ENCODE measurements at regions not wholly inside any gene's neighbourhood (a gene's known extent, or its start where the extent isn't known, plus 50 kb on each side); places are given as distances from the start of the nearest gene placed in this dataset.

- H3K4me1 ChIP-seq (ENCODE audit: low read depth): no peaks in the 10 kb centered on the region
- no peaks in the 10 kb centered on the region for H3K9me3 ChIP-seq (ENCODE audit: low read depth)
- peak in 1 of 2 donors; percentile 51 for DNase-seq (ENCODE audit: low read depth in 1 of 2, low spot score in 1 of 2)
- no peaks in the 10 kb centered on the region for H3K27me3 ChIP-seq
- H3K27ac ChIP-seq: no peak overlapping the region
- H3K36me3 ChIP-seq: no peaks in the 10 kb centered on the region
- H3K4me3 ChIP-seq: no peak overlapping the region
- no peak for TF ChIP-seq CTCF (IDR thresholded peaks at IDR 0.05; ENCODE audit: low read depth, low read length)
Measured at GRCh38 chr6:153956808-153957207, 82.2 kb upstream of the OPRM1 start.

- Histone ChIP-seq H3K4me1 (ENCODE audit: low read depth) (no peaks in the 10 kb centered on the region), H3K27ac (no peak overlapping the region), H3K36me3 (no peaks in the 10 kb centered on the region), H3K27me3 (no peaks in the 10 kb centered on the region), H3K9me3 (ENCODE audit: low read depth) (no peaks in the 10 kb centered on the region), H3K4me3 (no peak overlapping the region)
- no peak for DNase-seq (ENCODE audit: low read depth in 1 of 2, low spot score in 1 of 2)
- no peak for TF ChIP-seq CTCF (IDR thresholded peaks at IDR 0.05; ENCODE audit: low read depth, low read length)
Measured at GRCh38 chr6:153949616-153950015, 89.4 kb upstream of the OPRM1 start.

GRCh38 chr6:153947808-153948447, 91.1 kb upstream of the OPRM1 start:
- no peaks in the 10 kb centered on the region for H3K4me1 ChIP-seq (ENCODE audit: low read depth)
- peak; percentile 49 to 65 for DNase-seq (ENCODE audit: low read depth in 1 of 2, low spot score in 1 of 2)
- H3K27me3 ChIP-seq: no peaks in the 10 kb centered on the region
- peak; percentile 99 for TF ChIP-seq CTCF (IDR thresholded peaks at IDR 0.05; ENCODE audit: low read depth, low read length)
- no peak overlapping the region for H3K4me3 ChIP-seq
- no peaks in the 10 kb centered on the region for H3K36me3 ChIP-seq
- no peaks in the 10 kb centered on the region for H3K9me3 ChIP-seq (ENCODE audit: low read depth)
- no peak overlapping the region for H3K27ac ChIP-seq

GRCh38 chr6:153944201-153944600, 94.8 kb upstream of the OPRM1 start:
- Histone ChIP-seq H3K4me1 (ENCODE audit: low read depth) (no peaks in the 10 kb centered on the region), H3K9me3 (ENCODE audit: low read depth) (no peaks in the 10 kb centered on the region), H3K4me3 (no peak overlapping the region), H3K36me3 (no peaks in the 10 kb centered on the region), H3K27ac (no peak overlapping the region), H3K27me3 (no peaks in the 10 kb centered on the region)
- no peak for DNase-seq (ENCODE audit: low read depth in 1 of 2, low spot score in 1 of 2)
- TF ChIP-seq CTCF (IDR thresholded peaks at IDR 0.05; ENCODE audit: low read depth, low read length): no peak

- no peak for TF ChIP-seq CTCF (IDR thresholded peaks at IDR 0.05; ENCODE audit: low read depth, low read length)
- Histone ChIP-seq H3K36me3 (no peaks in the 10 kb centered on the region), H3K4me1 (ENCODE audit: low read depth) (no peaks in the 10 kb centered on the region), H3K27ac (no peak overlapping the region), H3K4me3 (no peak overlapping the region), H3K27me3 (no peaks in the 10 kb centered on the region), H3K9me3 (ENCODE audit: low read depth) (no peaks in the 10 kb centered on the region)
- DNase-seq (ENCODE audit: low read depth in 1 of 2, low spot score in 1 of 2): no peak
Measured at GRCh38 chr6:153942361-153942760, 96.7 kb upstream of the OPRM1 start.
